H4 (cell line): ENCODE measurements at regions not wholly inside any gene's neighbourhood (a gene's known extent, or its start where the extent isn't known, plus 50 kb on each side); places are given as distances from the start of the nearest gene placed in this dataset.

Source experiments
- DNase-seq: peaks from one replicate; pipeline ENCODE4 v3.0.0-alpha.2; 2015; ENCODE audit warnings: low spot score

- DNase-seq: no peak
Measured at GRCh38 chr4:4599481-4600275, 57.8 kb upstream of the STX18 start.

GRCh38 chr4:4598851-4599411 is 57.1 kb upstream of the STX18 start:
- DNase-seq: no peak

DNA sequence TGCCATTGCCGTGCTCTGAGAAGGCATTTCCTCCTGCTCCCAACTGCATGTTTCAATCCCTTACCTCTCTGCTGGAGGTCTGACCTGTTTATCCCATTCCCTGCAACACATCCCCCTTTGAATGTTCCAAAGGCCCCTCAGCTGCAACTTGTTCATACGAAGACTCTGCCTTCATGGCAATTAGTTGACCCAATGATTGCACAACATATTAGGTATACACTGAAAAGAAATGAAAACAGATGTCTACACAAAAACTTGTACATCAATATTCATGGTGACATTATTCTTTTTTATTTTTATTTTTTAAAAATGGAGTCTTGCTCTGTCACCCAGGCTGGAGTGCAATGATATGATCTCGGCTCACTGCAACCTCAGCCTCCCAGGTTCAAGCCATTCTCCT is 54.9 kb upstream of the STX18 start:
- DNase-seq: no peak

GRCh38 chr4:4595252-4595651 is 53.4 kb upstream of the STX18 start:
- DNase-seq: no peak

DNA sequence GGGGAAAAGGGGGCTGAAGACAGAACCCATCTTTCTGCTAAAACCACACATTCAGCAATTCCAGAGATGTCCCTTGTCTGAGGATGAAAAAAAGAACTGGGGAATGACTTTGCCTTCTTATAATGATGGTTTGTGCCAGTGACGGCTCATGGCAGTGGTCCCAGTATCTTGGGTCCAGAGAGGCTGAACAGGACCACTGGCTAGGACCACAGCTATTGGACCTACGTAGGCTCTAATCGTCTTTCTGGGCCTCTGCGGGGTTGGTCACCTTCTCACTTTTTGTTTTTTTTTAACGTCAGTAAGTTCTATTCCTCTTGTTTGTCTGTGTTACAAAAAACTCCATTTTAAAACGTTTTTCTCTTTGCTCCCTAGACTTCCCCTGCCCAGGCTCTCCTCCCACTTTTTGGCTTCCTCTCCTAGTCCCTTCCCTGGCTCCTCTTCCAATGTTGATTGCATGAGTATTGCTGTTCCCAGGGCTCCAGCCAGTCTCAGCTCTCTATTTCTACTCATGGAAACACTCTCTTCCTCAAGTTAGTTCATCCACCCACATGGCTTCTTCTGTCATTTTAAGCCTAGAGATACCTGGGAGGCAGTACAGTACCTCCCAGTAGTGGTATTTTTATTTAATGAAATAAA is 52.6 kb upstream of the STX18 start:
- no peak for DNase-seq

- no peak for DNase-seq
Measured at GRCh38 chr4:4593596-4594284, 51.9 kb upstream of the STX18 start.

DNA sequence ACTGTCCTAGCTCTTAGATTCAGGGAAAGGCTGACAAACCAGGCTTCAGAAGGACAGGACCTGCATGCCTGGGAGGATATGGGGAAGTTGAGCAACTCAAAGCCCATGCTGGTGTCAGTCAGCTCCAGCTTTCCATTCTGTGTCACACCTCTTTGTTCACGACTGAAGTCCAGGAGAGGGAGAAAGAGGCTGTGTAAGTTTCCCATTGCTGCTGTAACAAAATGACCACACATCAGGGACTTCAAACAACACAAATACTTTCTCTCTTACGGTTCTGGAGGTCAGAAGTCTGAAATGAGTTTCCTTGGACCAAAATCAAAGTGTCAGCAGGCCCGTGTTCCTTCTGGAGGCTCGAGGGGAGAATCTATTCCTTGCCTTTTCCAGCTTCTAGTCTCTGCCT is 50.6 kb upstream of the STX18 start:
- DNase-seq: no peak
